Activated CD8-positive, alpha-beta memory T cell treated with anti-CD3 and anti-CD28 coated beads for 24 hours (primary cell): ENCODE measurements at regions not wholly inside any gene's neighbourhood (a gene's known extent, or its start where the extent isn't known, plus 50 kb on each side); places are given as distances from the start of the nearest gene placed in this dataset.

ENCODE experiments used
- DNase-seq: peaks from one replicate; pipeline ENCODE4 v3.0.0-alpha.2; 2020

DNA sequence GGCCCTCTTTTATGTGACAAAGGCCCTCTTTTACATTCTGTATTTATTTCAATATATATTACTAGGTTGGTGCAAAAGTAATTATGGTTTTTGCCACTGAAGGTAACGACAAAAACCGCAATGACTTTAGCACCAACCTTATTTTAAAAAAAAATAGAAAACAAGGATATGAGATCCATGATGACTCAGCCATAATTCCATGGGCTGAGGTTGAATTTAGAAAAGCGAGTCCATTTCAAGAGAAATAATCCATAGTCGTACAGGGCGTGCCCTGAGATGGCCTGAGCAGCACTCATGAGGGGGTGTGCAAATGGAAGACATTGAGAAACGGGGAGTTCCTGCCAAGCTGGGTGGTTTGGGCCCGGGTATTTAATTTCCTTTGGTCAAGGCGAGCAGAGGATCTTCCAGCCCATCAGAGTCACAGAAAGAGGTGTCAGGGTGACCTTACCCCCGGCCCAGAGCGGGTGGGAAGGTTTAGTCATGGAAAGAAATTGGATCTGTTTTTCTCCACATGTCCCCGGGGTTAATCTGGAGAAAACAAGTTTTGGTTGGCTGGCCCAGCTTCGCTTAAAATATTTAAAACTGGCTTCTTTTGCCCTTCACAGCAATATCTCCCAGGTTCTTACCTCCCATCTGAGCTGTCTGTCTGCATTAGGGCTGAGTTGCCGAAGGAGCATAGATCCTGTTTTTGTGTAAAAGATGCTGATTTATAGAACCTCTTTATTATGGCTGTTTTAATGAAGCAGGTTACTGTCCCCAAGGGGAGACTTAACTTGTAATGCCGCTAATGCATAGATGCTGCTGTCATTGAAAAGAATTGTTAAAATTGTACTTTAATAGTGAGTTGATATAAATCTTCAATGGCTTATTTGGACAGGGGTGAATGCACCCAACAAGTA is 255.6 kb downstream of the PREX1 start:
- DNase-seq: no peak

DNA sequence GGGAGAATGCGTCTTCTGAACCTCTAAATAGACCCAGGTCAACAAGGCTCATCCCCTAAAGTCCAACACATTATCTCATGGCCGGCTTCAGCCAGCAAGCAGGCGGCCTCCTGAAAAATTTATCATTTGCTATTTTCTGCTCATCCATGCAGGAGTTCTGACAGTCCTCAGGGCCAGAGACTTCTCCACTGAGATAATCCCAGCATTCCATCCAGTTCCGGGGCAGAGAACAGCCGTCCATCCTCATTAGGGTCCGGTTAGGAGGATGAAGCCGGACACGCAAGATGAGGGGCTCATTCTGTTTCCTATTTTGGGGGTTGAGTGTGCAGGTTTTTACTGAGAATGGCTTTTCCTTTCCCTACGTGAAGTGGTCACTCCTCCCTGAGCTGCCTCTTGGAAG is 258.1 kb downstream of the PREX1 start:
- DNase-seq: no peak

GRCh38 chr20:48568520-48568919 is 259.3 kb downstream of the PREX1 start:
- DNase-seq: no peak

DNA sequence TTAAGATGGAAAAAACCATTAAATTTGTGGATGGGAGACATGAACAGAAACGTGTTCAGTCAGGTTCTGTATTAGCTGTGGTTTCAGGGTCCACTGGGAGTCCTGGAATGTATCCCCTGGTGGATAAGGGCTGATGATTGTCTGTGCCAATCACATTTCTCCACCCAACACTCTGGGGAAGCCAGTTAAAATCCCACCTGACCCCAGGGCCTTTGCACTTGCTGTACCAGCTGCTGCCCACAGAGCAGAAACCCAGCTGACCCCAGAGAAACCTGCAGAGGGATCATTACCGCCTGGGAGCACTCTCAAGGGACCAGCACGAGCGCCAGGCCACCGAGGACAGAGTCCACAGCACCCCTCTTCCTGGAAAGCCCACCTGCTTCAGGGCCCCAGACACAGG is 260.7 kb downstream of the PREX1 start:
- no peak for DNase-seq

DNA sequence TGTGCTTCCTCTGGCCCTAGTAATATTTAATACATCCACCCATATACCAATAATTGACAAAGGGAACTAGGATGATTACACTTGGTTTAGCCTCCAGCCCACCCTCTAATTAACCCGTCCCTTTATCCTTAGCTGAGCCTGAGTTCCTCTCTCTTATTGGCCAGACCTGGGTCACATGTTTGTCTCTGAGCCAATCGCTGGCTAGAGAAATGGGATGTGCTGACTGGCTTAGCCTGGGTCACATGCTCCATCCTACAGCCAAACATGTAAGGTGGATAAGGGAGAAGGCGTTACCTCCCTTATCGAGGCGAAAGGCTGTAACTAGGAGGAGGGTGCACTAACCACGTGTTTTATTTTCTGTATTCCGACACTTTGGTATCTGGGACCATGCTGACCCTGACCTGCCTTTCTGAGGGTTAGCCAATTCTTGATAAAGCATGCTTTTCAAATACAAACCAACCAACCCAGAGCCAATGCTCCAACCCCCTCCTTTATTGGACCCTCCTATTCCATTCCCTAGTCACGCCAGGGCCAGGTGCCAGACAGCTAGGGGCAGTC is 262.7 kb downstream of the PREX1 start:
- DNase-seq: no peak

GRCh38 chr20:48563191-48563870 is 264.5 kb downstream of the PREX1 start:
- no peak for DNase-seq

- DNase-seq: no peak
Measured at GRCh38 chr20:48562586-48563116, 265.1 kb downstream of the PREX1 start.

DNA sequence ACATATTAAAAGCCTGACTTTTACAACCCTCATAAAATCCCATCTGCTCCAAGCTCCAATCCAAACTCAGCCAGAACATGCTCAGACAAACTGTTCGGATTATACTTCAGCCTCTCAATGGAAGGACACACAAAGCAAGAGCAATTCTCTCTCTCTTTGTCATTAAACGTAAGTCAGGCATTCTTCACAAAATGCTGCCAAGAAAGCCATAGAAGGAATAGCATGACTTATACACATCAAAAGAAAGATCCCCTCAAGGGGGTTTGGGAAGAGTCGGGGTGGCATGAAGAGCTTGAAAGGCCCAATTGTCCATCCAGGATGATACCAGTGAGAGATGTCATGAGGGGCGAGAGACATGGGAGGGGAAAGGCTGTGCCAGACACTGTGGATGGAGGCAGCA is 268.9 kb downstream of the PREX1 start:
- no peak for DNase-seq

GRCh38 chr20:48557380-48557779 is 270.4 kb downstream of the PREX1 start:
- no peak for DNase-seq

GRCh38 chr20:48556956-48557355 is 270.8 kb downstream of the PREX1 start:
- DNase-seq: no peak

DNA sequence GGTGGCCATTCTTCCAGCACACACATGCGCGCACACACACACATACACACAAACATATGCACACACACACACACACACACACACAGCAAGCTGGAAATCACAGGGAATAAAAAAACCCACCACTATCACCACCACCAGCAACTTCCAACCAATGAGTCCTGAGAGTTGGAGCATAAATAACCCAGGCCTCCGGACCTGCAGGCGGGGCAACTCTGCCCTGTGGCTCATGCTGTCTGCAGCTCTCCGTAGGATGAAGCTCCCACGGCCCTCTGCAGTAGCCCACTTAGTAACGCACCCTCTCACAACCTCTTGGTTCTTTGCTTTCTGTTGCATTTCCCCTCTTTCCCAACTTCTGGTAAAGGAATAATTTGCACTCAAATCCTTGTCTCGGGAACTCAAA is 275.2 kb downstream of the PREX1 start:
- DNase-seq: no peak

GRCh38 chr20:48550814-48551213 is 277.0 kb downstream of the PREX1 start:
- no peak for DNase-seq

GRCh38 chr20:48547664-48548063 is 280.1 kb downstream of the PREX1 start:
- DNase-seq: no peak

DNA sequence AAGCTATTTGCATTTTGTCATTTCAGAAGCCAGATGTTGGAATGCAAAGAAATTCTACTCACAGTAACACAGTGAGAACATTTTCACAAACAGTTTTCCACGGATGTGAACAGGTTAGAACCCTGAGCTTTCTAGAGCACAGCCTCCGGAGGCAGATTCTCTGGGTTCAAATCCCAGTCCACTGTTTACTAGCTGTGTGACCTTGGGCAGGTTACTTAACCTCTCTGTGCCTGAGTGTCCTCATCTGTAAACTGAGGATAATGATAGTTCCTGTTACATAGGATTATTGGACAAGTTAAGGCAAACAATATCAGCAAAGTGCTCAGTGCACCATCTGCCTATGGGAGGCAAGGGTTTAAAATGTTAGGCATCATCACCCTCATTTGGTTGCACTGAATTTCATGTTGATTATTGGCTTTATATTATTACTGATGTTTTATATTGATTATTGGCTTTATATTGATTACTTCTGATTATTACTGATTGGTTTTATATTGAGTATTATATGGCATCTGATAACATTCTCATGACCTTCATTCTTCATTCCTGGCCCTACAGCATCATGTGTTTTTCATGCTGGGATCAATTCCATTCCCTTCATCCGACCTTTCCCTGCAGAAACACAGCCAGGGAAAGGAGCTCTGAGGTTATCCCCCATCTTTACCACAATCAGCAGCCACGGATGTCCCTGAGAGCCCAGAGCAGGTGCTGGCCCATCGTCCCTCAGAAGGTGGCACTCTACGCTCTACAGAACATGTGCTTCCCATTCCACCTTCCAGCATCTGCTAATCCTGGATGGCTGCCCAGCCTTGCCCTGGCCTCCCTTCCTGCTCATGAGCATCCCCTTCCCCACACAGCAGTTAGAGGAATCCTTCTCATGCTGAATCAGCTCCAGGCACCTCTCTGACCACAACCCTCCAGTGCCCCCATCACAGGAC is 283.1 kb downstream of the PREX1 start:
- no peak for DNase-seq

- no peak for DNase-seq
Measured at GRCh38 chr20:48541581-48542071, 286.2 kb downstream of the PREX1 start.

GRCh38 chr20:48538856-48539255 is 288.9 kb downstream of the PREX1 start:
- DNase-seq: no peak

- no peak for DNase-seq
Measured at GRCh38 chr20:48538058-48538825, 289.6 kb downstream of the PREX1 start.

GRCh38 chr20:48536206-48536605 is 291.6 kb downstream of the PREX1 start:
- no peak for DNase-seq

- no peak for DNase-seq
Measured at GRCh38 chr20:48535556-48535955, 292.2 kb downstream of the PREX1 start.

GRCh38 chr20:48532028-48532427 is 295.8 kb downstream of the PREX1 start:
- DNase-seq: no peak

DNA sequence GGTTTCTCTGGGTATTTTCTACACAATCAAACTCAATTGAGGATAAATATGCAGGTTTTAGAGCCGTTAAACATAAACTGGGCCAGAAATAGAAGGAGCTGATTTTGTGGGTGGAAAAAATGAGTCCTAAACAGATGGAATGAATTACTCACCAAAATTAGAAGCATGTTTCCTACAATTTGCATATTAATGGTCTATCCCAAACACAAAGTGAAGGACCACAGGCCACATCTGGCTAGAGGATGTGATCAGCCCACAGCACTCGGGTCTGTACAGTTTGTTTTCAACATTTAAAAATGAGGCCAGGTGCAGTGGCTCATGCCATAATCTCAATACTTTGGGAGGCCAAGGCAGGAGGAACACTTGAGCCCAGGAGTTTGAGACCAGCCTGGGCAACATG is 296.3 kb downstream of the PREX1 start:
- no peak for DNase-seq

DNA sequence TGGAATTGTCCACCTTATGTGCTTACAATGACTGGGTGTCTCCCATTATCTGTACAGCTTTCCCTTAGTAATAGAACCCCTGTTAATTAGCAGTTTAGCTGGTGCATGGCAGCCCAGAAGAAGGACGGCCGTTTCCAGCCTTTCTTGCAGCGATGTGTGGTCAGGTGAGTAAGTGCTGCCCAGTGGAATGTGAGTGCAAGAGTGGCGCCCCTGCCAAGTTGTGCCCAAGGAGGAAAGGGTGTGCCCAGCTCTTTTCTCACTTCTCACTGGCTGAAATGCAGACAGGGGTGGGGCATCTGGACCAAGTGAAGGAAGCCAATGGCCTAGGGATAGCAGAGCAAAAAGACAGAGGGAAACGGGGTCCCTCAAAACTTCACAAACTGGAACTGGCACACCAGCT is 296.8 kb downstream of the PREX1 start:
- DNase-seq: no peak
